Neural cell (in vitro differentiated cells): ENCODE measurements at regions not wholly inside any gene's neighbourhood (a gene's known extent, or its start where the extent isn't known, plus 50 kb on each side); places are given as distances from the start of the nearest gene placed in this dataset.

Experiments used
- H2AFZ ChIP-seq: fragments of 200-600, 300-800 bp; sonication (generic), shearing (Covaris generic); 2 replicates; pipeline ENCODE4 v1.6.0; 2014; ENCODE audit warnings: low read depth, mild to moderate bottlenecking, antibody characterized with exemption, low read length, moderate library complexity
- H3F3A ChIP-seq: fragments of 200-600 bp; shearing (Covaris generic); 2 replicates; pipeline ENCODE4 v1.6.1; 2016; ENCODE audit warnings: mild to moderate bottlenecking, moderate library complexity, mixed read lengths, antibody characterized with exemption, low read length; ENCODE audit not compliant: insufficient read depth, poor library complexity, severe bottlenecking
- H3K27ac ChIP-seq: fragments of 200-600, 300-800 bp; sonication (generic), shearing (Covaris generic); 2 replicates; pipeline ENCODE4 v1.5.1; 2014; ENCODE audit warnings: mild to moderate bottlenecking, low read length, moderate library complexity
- H3K27me3 ChIP-seq: fragments of 300-800, 200-600 bp; sonication (generic), shearing (Covaris generic); 2 replicates; pipeline ENCODE4 v1.6.0; 2014; ENCODE audit warnings: mild to moderate bottlenecking, low read depth, low read length, moderate library complexity; ENCODE audit not compliant: insufficient read depth
- H3K36me3 ChIP-seq: fragments of 300-800, 200-600 bp; sonication (generic), shearing (Covaris generic); 2 replicates; pipeline ENCODE4 v1.5.1; 2014; ENCODE audit warnings: mild to moderate bottlenecking, antibody characterized with exemption, low read length, moderate library complexity; ENCODE audit not compliant: insufficient read depth
- H3K4me2 ChIP-seq: fragments of 300-800, 200-600 bp; sonication (generic), shearing (Covaris generic); 2 replicates; pipeline ENCODE4 v1.6.0; 2014; ENCODE audit warnings: mild to moderate bottlenecking, low read length
- H3K4me3 ChIP-seq: fragments of 300-800, 200-600 bp; sonication (generic), shearing (Covaris generic); 2 replicates; pipeline ENCODE4 v1.5.1; 2014; ENCODE audit warnings: mild to moderate bottlenecking, low read length, moderate library complexity
- H3K79me2 ChIP-seq: fragments of 200-600 bp; shearing (Covaris generic); replicated peaks from 2 replicates; pipeline ENCODE4 v1.6.0; 2014; ENCODE audit warnings: mild to moderate bottlenecking, low read length, moderate library complexity; ENCODE audit not compliant: insufficient read depth
- H3K9ac ChIP-seq: fragments of 300-800, 200-600 bp; sonication (generic), shearing (Covaris generic); 2 replicates; pipeline ENCODE4 v1.6.1; 2016; ENCODE audit warnings: mild to moderate bottlenecking, low read length, mixed read lengths
- H3K9me2 ChIP-seq: fragments of 200-600 bp; shearing (Covaris generic); 2 replicates; pipeline ENCODE4 v1.6.1; 2016; ENCODE audit warnings: mild to moderate bottlenecking, low read length, mixed read lengths; ENCODE audit not compliant: insufficient read depth
- H3K9me3 ChIP-seq: fragments of 200-600, 300-800 bp; sonication (generic), shearing (Covaris generic); 2 replicates; pipeline ENCODE4 v1.6.1; 2016; ENCODE audit warnings: mild to moderate bottlenecking, mixed run types, low read length, moderate library complexity, mixed read lengths
- H4K20me1 ChIP-seq: fragments of 200-600 bp; shearing (Covaris generic); 2 replicates; pipeline ENCODE4 v1.6.1; 2016; ENCODE audit warnings: mild to moderate bottlenecking, mixed run types; ENCODE audit not compliant: insufficient read depth
- CTCF ChIP-seq: fragments of 450-650 bp; IDR thresholded peaks from 2 replicates; pipeline ENCODE4 v1.5.1; 2014; ENCODE audit warnings: antibody characterized with exemption, mild to moderate bottlenecking, moderate library complexity; ENCODE audit not compliant: poor library complexity, severe bottlenecking
- EP300 ChIP-seq: fragments of 450-650 bp; conservative IDR thresholded peaks from 2 replicates; pipeline ENCODE4 v1.6.1; 2014; ENCODE audit warnings: antibody characterized with exemption, mild to moderate bottlenecking, moderate library complexity; ENCODE audit not compliant: poor library complexity, severe bottlenecking
- EZH2 ChIP-seq: fragments of 200-600, 300-800 bp; shearing (Covaris generic), sonication (generic); IDR thresholded peaks from 2 replicates; pipeline ENCODE4 v1.6.1; 2014; ENCODE audit warnings: antibody characterized with exemption, low read length, borderline replicate concordance, mild to moderate bottlenecking; ENCODE audit not compliant: insufficient read depth, poor library complexity, severe bottlenecking
- MXI1 ChIP-seq: fragments of 450-650 bp; conservative IDR thresholded peaks from 2 replicates; pipeline ENCODE4 v1.6.1; 2014; ENCODE audit warnings: antibody characterized with exemption, mild to moderate bottlenecking; ENCODE audit not compliant: poor library complexity, severe bottlenecking
- POLR2AphosphoS5 ChIP-seq: IDR thresholded peaks from 2 replicates; pipeline ENCODE4 v1.6.1; 2012
- RAD21 ChIP-seq: fragments of 450-650 bp; conservative IDR thresholded peaks from 2 replicates; pipeline ENCODE4 v1.6.1; 2014; ENCODE audit warnings: antibody characterized with exemption, mild to moderate bottlenecking, moderate library complexity
- REST ChIP-seq: IDR thresholded peaks from 2 replicates; pipeline ENCODE4 v1.6.1; 2012; ENCODE audit warnings: borderline replicate concordance
- SMC3 ChIP-seq: fragments of 450-650 bp; conservative IDR thresholded peaks from 2 replicates; pipeline ENCODE4 v1.6.1; 2014; ENCODE audit warnings: antibody characterized with exemption, mild to moderate bottlenecking, moderate library complexity; ENCODE audit not compliant: poor library complexity
- TAF1 ChIP-seq: IDR thresholded peaks from 2 replicates; pipeline ENCODE4 v1.6.1; 2012; ENCODE audit warnings: low read depth

GRCh38 chr6:128597004-128597403 is 76.6 kb upstream of the PTPRK start:
- TF ChIP-seq EZH2, result no peak
- no peak for TF ChIP-seq EP300
- no peak for TF ChIP-seq POLR2AphosphoS5
- no peak for TF ChIP-seq TAF1
- Histone ChIP-seq H2AFZ (no peak overlapping the region), H3K36me3 (no peaks in the 10 kb centered on the region), H3K4me3 (no peak overlapping the region), H3K9ac (no peak overlapping the region), H3K27me3 (no peaks in the 10 kb centered on the region), H3K9me2 (no peaks in the 10 kb centered on the region), H3K4me2 (no peak overlapping the region), H3K79me2 (no peaks in the 10 kb centered on the region), H3K27ac (no peak overlapping the region), H3F3A (no peaks in the 10 kb centered on the region), H3K9me3 (no peaks in the 10 kb centered on the region), H4K20me1 (no peaks in the 10 kb centered on the region)

GRCh38 chr6:128595544-128595943 is 75.1 kb upstream of the PTPRK start:
- Histone ChIP-seq H3F3A (no peaks in the 10 kb centered on the region), H3K4me3 (no peak overlapping the region), H3K9ac (no peak overlapping the region), H3K27ac (no peak overlapping the region), H3K36me3 (no peaks in the 10 kb centered on the region), H3K4me2 (no peak overlapping the region), H4K20me1 (no peaks in the 10 kb centered on the region), H2AFZ (no peak overlapping the region), H3K9me2 (no peaks in the 10 kb centered on the region), H3K79me2 (no peaks in the 10 kb centered on the region), H3K27me3 (no peaks in the 10 kb centered on the region), H3K9me3 (no peaks in the 10 kb centered on the region)
- no peak for TF ChIP-seq REST
- no peak for TF ChIP-seq MXI1
- TF ChIP-seq EP300, result no peak
- no peak for TF ChIP-seq CTCF
- no peak for TF ChIP-seq SMC3
- no peak for TF ChIP-seq POLR2AphosphoS5

GRCh38 chr6:128586095-128586494 is 65.7 kb upstream of the PTPRK start:
- Histone ChIP-seq H2AFZ (no peak overlapping the region), H3K27ac (no peak overlapping the region), H3K36me3 (no peaks in the 10 kb centered on the region), H3F3A (no peaks in the 10 kb centered on the region), H3K9ac (no peak overlapping the region), H3K9me3 (no peaks in the 10 kb centered on the region), H3K79me2 (no peaks in the 10 kb centered on the region), H3K27me3 (no peaks in the 10 kb centered on the region), H3K4me2 (no peak overlapping the region), H3K9me2 (no peaks in the 10 kb centered on the region), H4K20me1 (no peaks in the 10 kb centered on the region), H3K4me3 (no peak overlapping the region)
- TF ChIP-seq SMC3 (no peak), RAD21 (no peak), POLR2AphosphoS5 (no peak), MXI1 (no peak), CTCF (no peak), EP300 (no peak), TAF1 (no peak), EZH2 (no peak)
